ENCODE measurements at regions not wholly inside any gene's neighbourhood (a gene's known extent, or its start where the extent isn't known, plus 50 kb on each side); places are given as distances from the start of the nearest gene placed in this dataset.

GRCh38 chr6:141041596-141042087 lies 1091.1 kb upstream of the GJE1 start:
- no peak for TF ChIP-seq CTCF (IDR thresholded peaks at IDR 0.05)
- no peak overlapping the region for H3K4me3 ChIP-seq
- H3K27ac ChIP-seq: no peak overlapping the region
- no peak for DNase-seq (ENCODE audit: low spot score)

- DNase-seq (ENCODE audit: low spot score): no peak
- Histone ChIP-seq H3K27ac (no peak overlapping the region), H3K4me3 (no peak overlapping the region)
- no peak for TF ChIP-seq CTCF (IDR thresholded peaks at IDR 0.05)
Measured at GRCh38 chr6:141035312-141036200, 1097.2 kb upstream of the GJE1 start.

- no peak for DNase-seq (ENCODE audit: low spot score)
- Histone ChIP-seq H3K27ac (no peak overlapping the region), H3K4me3 (no peak overlapping the region)
- no peak for TF ChIP-seq CTCF (IDR thresholded peaks at IDR 0.05)
Measured at GRCh38 chr6:141033101-141033500, 1099.6 kb upstream of the GJE1 start.

GRCh38 chr6:141029908-141030307 lies 1102.8 kb upstream of the GJE1 start:
- no peak for DNase-seq (ENCODE audit: low spot score)
- H3K4me3 ChIP-seq: no peak overlapping the region
- TF ChIP-seq CTCF (IDR thresholded peaks at IDR 0.05): no peak
- H3K27ac ChIP-seq: no peak overlapping the region

GRCh38 chr6:141028791-141029280 lies 1103.9 kb upstream of the GJE1 start:
- no peak overlapping the region for H3K27ac ChIP-seq
- no peak for TF ChIP-seq CTCF (IDR thresholded peaks at IDR 0.05)
- no peak for DNase-seq (ENCODE audit: low spot score)
- H3K4me3 ChIP-seq: no peak overlapping the region

GRCh38 chr6:141026504-141026903 lies 1106.2 kb upstream of the GJE1 start:
- Histone ChIP-seq H3K27ac (no peak overlapping the region), H3K4me3 (no peak overlapping the region)
- TF ChIP-seq CTCF (IDR thresholded peaks at IDR 0.05): no peak
- no peak for DNase-seq (ENCODE audit: low spot score)

- Histone ChIP-seq H3K27ac (no peak overlapping the region), H3K4me3 (no peak overlapping the region)
- DNase-seq (ENCODE audit: low spot score): no peak
- no peak for TF ChIP-seq CTCF (IDR thresholded peaks at IDR 0.05)
Measured at GRCh38 chr6:141024526-141024925, 1108.2 kb upstream of the GJE1 start.

All from coronary artery (tissue), 2 donors.